SKM-1 (cell line): ENCODE measurements at regions not wholly inside any gene's neighbourhood (a gene's known extent, or its start where the extent isn't known, plus 50 kb on each side); places are given as distances from the start of the nearest gene placed in this dataset.
"Not testable (repeated sequence)": the region's sequence is repeated elsewhere in the genome, so short reads cannot be mapped to it uniquely, and the experiment has no call there.

Experiments used
- DNase-seq: peaks from one replicate; lab custom pipeline; 2025; ENCODE audit not compliant: unreplicated experiment; lab: John Stamatoyannopoulos, UW

DNA sequence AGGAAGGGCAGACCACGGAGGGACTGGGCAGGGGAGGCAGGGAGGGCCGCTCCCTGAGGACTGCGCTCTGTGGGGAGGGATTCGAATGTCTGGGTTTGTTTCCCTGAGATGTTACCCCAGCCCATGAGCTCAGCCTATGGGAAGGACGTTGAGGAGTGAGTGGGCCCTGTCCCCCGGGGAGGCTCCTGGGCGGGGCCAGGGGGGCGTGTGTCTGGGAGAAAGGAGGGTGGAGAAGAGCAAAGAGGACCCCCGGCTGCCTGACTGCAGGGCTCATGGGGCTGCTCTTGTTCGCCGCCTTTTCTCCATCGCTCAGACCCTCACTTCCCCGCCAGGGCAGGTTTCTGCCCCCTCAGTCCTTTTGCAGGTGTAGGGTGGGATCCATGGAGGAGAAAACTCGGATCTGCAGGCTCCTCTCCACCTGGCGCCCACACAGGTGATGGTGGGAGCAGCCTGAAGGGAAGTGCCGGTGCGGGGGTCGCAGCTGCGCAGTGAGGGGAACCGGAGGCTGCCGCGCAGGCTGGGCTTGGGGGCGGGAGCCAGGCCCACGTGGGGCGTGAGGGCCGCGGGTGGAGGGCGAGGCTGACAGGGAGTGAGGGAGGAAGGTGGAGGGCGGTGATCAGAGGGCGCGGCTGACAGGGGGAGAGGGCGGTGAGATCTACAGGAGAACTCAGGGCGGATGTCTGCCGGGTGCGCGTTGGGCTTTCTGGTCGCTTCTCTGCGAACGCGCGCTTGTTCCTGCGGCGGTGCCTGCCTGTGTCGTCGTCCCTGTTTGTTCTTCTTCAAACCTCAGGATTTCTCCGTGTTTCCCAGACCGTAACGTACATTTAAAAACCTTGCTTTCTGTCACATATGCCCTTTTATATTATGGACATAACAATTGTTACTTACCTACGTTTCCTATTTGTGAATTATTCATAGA is 198.2 kb upstream of the NPAP1 start:
- DNase-seq: not testable (repeated sequence)

DNA sequence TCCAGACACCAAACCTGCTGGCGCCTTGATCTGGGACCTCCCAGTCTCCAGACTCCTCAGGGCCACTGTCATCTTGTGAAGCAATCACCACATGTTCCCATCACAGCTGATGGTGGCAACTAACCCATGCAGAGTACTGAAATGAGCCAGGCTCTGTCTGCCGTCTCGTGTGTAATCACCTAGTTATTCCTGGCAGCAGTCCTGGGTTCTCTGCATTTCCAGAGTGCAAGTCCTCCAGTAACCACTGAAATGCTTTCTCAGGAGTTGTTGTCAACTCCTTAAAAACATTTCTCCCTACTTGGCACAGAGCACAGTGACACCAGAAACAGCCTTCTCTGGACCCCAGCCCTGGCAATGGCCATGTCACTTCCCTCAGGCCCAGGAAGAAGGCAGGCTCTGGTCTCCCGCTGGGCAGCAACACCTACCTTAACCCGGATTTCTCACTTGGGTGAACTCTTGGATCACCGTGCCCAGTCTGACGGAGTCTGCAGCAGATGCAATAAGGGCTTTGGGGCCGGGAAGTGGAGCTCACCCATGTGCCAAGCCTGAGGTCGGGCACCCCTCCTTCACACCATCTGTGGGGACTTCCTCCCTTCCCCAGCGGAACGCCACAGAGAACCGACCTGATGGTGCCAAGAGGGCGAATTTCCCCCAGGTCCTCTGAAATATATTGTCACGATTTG is 189.5 kb upstream of the NPAP1 start:
- DNase-seq: not testable (repeated sequence)

DNA sequence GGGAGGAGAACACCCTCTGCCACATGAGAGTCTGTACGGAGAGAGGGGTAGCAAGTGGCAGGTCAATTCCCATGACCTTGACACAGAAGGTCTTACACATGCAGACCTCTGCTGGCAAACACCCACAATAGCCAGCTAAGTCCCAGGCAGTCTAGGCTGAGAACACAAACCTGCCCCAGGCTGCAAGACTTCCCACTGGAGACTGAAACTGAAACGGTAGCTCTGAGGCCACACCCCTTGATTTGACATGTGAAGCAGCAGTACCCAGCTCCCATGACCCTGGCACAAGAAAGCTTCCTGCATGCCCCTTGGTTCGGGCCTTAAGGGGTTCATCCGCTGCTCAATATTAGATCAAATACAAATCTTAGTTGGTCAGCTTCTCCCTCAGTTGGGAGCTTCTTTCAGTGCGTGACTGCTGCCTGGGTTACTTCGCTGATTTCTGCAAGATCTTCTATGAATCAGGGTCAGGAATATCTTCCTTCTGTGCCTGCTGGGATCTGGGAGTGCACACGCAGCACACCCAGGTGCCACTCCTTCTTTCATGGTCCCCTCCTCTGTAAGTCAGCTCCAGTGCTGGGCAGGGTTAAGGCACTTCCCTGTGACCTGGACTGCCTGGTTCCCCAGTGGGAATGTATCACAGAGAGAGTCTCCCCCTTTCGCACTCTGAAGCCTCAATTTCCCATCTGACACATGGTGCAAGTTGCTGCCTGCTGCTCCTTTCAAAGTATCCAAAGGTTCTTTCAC is 187.2 kb upstream of the NPAP1 start:
- not testable (repeated sequence) for DNase-seq

DNA sequence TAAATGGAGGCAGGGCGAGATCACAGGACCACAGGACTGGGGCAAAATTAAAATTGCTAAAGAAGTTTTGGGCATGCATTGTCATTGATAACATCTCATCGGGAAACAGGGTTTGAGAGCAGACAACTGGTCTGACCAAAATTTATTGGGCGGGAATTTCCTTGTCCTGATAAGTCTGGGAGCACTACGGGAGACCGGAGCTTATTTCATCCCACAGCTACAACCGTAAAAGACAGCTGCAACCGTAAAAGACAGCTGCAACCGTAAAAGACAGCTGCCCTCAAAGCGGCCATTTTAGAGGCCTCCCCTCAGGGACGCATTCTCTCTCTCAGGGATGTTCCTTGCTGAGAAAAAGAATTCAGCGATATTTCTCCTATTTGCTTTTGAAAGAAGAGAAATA is 170.4 kb upstream of the NPAP1 start:
- not testable (repeated sequence) for DNase-seq

DNA sequence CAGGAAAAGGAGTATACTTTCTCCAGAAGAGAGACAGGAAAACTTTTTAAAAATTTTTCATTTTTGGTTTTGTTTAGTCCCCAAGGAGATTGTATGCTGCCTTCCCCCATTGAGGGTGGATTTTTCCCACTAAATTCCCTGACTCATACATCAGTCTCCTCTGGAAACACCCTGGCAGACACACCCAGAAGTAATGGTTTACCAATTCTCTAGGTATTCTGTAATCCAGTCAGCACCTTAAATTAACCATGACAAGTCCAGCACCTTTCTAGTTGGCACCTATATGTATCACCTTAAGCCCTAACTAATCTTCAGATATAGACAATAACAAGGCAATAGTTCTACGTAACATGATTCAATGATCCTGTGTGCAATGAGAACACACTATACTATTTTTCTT is 165.9 kb upstream of the NPAP1 start:
- not testable (repeated sequence) for DNase-seq

DNA sequence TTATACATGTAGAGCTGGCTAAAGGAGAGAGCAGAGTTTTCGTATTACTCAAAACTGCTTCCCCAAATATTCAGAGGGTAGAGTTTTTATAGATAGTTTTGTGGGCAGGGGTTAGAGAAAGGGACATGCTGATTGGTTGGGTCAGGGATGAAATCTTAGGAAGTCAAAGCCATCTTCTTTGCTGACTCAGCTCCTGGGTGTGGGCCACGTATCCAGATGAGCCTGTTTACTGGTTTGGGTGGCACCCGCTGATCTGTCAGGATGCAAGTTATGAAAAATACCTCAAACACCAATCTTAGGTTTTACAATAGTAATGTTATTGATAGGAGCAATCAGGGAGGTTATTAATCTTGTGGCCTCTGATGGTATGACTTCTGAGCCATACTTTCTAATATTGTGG is 164.0 kb upstream of the NPAP1 start:
- not testable (repeated sequence) for DNase-seq

DNA sequence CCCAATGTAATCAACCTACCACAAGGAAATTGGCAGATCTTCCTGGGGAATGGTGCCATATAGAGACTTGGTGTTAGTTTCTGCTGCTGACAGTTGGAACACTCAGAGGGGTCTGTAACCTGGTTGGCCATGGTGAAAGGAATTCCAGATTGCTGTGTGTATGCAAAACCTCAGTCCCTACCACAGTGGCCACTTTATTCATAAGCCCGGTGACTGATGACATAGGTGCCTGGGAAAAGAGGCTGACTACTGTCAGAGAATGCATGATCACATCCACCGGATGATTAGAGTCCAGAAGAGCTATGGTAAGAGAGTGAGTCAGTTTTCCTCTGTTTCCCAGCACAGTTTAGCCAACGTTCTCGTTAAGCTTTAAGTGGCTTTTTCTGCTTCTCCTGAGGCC is 156.8 kb upstream of the NPAP1 start:
- DNase-seq: not testable (repeated sequence)

DNA sequence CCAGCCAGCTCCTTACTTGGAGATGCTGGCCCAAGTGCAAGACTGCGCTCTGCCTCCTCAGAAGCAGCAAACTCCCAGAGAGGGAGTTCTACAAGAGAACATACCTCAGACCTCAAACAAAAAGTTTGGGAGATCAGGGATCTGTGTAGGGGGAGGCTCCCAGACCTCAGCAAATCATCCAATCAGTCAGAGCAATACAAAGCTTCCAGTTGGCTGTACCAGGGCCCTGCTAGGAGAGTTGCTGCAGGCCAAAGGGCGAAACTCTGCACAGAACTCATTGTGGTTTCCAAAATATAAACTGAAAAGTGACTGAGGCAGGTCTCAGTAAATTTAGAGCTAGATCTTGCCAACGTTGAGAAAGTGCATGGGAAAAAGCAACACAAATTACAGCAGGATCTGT is 144.3 kb upstream of the NPAP1 start:
- DNase-seq: not testable (repeated sequence)

DNA sequence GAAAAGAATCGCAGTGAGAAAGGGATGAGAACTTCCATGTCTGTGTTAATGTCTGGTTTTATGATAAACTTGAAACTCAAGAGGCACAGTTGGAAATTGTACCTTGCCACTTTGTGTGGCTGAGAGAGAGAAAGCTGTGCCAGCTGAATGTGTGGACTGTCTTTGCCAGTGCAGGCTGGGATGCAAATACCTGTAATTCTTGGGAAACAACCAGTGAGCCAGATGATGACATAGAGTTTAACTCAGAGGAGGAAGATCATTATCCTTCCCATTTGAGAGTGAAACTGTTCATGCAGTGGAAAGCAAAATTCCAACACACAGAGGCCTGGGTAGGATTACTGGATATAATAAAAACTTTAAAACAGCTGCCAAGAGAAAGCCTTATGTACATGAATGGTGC is 141.5 kb upstream of the NPAP1 start:
- not testable (repeated sequence) for DNase-seq

DNA sequence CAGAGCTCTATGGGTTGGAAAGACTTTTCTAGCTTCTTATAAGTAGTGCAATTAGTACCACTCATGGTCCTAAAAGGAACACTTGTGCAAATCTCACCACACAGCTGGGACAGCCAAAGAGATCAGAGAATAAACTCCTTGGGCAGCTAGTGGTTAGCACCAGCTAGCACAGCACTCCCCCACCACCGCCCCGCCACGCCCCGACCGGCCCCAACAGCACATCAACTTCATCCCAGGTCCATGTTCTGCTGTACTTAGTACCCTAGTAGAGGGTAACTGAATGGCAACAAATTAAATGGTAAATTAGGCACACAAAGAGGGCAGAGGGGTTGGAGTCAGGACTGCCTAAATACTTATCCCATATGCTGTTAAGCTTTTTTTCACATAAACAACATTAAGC is 118.3 kb upstream of the NPAP1 start:
- not testable (repeated sequence) for DNase-seq

DNA sequence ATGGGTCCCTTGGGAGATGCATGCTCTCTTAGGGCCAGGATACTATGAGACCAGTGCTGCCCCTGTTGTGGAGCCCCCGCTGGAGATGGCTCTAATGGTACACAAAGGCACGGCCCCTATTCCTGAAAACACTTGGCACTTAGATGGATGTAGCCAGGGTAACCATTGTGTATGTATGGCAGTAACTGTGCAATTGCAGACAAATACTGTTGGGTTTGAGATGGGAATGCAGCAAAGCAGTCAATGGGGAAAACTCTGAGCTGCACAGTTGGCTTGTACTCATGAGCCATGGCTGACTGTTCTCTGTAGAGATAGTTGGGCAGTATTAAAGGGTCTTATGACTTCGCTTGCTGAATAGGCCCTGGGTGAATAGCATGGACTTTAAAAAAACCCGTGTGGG is 67.9 kb upstream of the NPAP1 start:
- no peak for DNase-seq

DNA sequence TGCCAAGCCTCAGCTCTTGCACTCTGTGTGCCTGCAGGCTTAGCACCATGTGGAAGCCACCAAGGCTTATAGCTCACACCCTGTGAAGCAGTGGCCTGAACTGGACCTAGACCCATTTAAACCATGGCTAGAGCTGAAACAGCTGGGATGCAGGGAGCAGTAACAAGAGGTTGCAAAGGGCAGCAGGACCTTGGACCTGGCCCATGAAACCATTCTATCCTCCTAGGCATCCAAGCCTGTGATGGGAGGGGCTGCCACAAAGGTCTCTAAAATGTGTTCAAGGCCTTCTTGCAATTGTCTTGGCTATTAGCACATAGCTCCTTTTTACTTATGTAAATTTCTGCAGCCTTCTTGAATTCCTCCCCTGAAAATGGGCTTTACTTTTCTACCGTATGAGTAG is 57.9 kb upstream of the NPAP1 start:
- DNase-seq: no peak

DNA sequence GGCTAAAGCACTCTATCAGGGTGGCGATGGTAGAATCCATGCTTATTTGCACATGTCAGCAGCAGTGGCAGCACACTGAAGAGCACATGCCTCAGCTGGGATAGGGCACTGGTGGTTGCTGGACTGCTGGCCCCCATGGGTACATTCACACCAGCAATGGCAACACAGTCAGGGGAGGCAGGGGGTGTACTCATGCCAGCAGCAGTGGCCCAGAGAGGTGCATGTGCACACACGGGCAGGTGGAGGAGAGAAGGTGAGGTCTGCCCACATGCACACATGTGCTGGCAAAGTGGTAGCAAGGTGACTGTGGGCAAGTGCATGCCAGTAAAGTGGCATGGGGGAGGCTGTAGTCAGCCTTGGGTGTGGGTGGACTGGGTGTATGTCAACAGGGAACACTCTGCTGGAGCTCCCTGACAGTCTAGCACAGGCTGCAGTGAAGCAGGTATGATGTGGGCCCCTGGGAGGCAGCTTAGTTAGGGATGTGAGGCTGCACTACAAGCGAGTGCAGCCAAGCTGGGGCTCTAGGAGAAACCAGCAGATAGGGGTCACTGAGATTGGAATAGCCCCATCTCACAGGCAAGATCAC is 53.9 kb upstream of the NPAP1 start:
- DNase-seq: no peak
